Activated naive CD4-positive, alpha-beta T cell treated with Interleukin-2 at 50 U/mL for 16 hours (primary cell): ENCODE measurements at regions not wholly inside any gene's neighbourhood (a gene's known extent, or its start where the extent isn't known, plus 50 kb on each side); places are given as distances from the start of the nearest gene placed in this dataset.

ENCODE experiments used
- DNase-seq: peaks from one replicate; pipeline ENCODE4 v3.0.0-alpha.2; 2020

GRCh38 chr13:33373624-33374023 is 88.1 kb upstream of the STARD13 start:
- DNase-seq, result no peak

GRCh38 chr13:33375421-33375820 is 89.9 kb upstream of the STARD13 start:
- DNase-seq, result no peak

GRCh38 chr13:33376212-33376611 is 90.7 kb upstream of the STARD13 start:
- DNase-seq, result no peak

DNA sequence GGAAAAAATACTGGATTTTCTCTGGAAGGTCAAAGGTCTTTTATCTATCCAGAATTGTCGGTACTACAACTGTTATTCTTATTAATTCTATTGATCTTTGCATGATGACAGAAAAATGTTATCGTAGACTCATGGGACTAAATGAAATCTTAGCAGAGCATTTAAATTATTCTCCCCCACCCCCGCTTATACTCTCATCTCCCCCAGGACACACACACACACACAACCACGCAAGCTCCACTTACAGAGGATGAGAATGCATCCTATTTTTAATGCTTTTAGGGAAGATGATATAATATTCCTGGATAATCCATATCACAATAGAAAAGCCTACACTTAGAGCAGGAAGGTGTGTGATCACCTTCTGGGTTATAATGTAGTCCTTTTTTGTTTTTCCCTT is 91.9 kb upstream of the STARD13 start:
- DNase-seq, result no peak

GRCh38 chr13:33377825-33378224 is 92.3 kb upstream of the STARD13 start:
- DNase-seq, result no peak

GRCh38 chr13:33379608-33380007 is 94.1 kb upstream of the STARD13 start:
- DNase-seq, result no peak

GRCh38 chr13:33380487-33381079 is 95.0 kb upstream of the STARD13 start:
- DNase-seq, result no peak

DNA sequence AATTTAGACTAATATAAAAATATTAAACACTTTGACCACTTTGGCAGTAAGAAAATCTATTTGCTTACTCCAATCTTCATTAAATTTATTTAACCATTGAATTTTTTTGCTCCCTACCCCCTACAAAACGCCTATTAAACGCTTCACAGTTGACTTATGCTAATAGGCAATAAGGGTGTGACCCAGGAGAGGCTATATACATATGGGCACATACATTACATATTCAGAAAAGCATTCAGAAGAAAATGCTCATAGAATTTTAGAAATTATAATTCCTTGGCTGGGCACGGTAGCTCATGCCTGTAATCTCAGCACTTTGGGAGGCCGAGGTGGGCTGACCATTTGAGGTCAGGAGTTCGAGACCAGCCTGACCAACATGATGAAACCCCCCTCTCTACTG is 95.6 kb upstream of the STARD13 start:
- DNase-seq, result no peak

DNA sequence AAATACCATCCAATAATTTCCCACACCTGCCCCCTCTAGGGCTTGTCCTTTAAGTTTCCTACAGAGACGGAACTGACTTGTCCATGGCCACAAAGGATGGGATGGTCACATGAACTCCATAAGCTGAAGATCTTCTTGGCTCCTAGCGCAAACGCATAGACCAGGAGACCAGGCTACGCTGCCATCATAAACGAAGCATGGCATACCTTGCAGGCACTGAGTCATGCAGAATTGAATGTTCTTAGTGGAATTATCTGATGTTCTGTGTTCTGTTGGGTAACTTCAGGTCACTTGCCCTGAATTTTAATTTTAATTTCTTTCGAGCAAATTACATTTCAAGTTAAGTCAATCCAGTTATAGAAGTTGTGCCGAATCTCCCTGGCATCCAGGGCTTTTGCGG is 96.4 kb upstream of the STARD13 start:
- DNase-seq, result no peak

GRCh38 chr13:33383724-33384577 is 98.4 kb upstream of the STARD13 start:
- no peak for DNase-seq

DNA sequence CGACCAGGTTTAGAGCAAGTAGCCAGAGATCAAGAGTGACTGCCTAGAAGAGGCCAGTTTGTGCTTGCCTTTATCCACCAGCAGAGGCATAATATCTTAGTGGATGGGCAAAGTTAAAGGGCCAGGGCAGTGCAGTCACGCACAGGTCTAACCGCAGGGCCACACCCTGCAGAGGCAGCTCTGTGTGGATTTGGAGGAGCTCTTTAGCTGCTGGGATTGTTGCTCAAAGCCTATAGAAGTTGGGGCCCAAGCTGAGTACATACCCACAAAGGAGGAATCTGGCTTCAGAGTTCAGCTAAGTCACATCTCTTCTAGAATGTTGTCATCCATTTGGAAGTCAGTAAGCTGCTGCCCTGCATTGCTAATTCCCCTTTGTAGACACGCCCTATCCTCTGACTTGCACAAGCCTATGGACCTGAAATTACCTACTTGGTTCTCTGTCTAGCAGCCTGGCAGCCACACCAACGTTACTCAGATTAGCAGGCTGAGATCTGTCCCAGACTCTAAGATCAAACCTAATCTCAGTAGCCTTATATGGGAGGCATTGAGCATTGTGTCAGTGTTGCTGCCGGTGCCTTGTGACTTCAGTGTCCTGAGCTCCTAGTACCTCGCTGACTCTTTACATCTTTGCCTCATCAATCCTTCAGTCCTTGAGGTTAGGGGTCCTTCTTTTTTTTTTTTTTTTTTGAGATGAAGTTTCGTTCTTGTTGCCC is 102.9 kb upstream of the STARD13 start:
- DNase-seq, result no peak

DNA sequence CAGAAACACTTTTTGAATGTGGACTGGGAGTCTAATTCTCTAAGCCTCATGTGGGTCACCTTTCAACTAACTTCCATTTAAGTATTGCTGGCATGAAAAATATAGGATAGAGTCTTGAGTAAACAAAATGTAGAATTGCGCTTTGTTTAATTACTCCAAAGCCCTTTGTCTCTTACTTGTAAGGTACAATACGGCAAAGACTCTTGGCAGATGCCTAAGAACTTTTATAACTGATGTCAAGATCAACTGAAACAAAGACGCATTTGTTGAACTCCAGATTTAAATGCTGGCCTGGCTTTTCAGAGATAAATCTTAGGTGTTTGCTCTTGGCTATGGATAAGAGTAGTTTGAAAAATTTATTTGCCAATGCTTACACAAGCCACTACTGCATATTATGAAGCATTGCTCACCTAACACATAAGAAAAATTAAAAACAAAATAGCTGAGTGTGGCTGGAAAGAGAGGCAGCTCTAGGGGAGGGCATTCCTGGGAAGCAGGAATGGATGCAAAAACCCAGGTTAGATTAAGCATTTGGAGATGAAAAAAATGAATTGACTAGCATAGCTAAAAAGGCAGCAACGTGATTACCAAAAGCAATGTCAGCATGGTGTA is 107.3 kb upstream of the STARD13 start:
- DNase-seq, result no peak

GRCh38 chr13:33394294-33394932 is 108.9 kb upstream of the STARD13 start:
- DNase-seq, result no peak

- DNase-seq, result no peak
These were observed 115.7 kb upstream of the STARD13 start for GRCh38 chr13:33401238-33401637.

GRCh38 chr13:33402975-33403374 is 117.4 kb upstream of the STARD13 start:
- no peak for DNase-seq

GRCh38 chr13:33403807-33404362 is 118.3 kb upstream of the STARD13 start:
- no peak for DNase-seq

DNA sequence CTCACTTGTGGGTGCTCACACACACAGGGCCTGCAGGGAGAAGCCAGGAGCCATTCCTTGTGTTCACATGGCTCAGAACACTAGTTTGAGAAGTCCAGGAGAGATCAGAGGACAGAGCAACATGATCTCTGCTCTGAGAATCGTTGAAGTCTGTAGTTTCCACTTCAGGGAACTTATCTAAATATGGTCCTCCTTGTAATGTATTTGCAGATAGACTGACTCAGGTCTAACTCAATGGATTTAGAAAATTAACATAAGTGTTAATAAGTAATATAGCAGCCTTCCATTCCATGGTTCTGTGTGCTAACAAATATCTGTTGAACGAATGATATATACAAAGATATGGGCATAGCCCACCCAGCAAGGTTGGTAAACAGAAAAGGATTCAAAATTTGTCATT is 119.8 kb upstream of the STARD13 start:
- no peak for DNase-seq

DNA sequence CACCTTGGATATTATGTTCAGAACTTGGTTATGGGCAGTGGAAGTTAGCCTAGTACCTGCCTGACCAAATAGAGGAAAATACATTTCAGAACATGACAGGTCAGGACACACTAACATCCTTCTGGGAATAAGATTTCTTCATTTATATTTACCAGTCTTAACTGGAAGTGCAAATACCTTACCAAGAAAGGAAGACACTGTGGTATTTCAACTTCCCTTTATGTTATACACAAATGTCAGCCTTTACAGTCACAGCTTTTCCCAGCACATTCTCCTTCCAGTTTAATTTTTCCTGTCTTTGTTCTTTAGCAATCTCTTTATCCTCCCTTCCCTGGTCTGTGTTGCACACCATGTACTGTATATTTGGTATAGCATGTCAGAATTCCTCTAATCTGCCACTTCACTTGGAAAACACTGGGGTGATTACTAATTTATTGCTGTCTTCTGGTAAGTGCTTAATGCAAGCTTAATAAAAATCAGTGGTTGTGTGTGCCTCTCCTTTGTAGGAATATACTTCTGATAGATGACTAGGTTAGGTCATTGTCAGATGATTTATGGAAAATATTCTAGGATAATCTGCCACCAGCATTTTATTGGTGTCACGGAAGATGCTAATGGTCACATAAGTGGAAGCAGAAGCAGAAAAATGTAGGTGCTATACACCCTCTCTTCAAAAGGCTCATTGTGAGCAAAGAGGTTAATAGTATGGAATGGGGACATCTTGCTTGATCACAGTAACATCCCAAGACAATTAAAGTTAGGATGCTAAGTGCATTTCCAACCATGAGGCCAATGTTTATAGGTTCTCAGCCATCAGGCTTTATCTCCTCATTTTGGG is 124.3 kb upstream of the STARD13 start:
- DNase-seq, result no peak

DNA sequence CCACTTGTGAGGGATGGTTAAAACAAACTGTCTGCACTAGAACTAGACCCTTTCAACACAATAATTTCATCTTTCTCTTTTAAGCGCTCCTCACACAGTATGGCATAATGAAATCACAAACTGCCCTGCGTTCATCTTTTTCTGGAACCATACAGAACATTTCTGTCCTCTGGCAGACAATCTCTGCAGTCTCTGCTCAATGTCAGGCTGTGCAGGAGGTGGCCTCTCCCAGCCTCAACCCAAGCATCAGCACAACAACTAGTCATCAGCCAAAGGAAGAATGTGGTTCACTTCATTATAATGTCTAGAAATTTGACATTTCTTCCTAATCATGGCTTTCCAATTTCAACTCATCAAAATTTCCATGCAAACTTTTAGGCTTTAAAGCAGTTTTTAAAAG is 125.1 kb upstream of the STARD13 start:
- DNase-seq, result no peak

GRCh38 chr13:33411312-33411711 is 125.8 kb upstream of the STARD13 start:
- DNase-seq, result no peak

- DNase-seq, result no peak
These were observed 130.3 kb upstream of the STARD13 start for GRCh38 chr13:33415822-33416221.
